H1 (cell line): ENCODE measurements at regions not wholly inside any gene's neighbourhood (a gene's known extent, or its start where the extent isn't known, plus 50 kb on each side); places are given as distances from the start of the nearest gene placed in this dataset.

Source experiments
- CBX8 ChIP-seq: fragments of 300-800, 300-1000 bp; sonication (generic); IDR thresholded peaks from 2 replicates; pipeline ENCODE4 v1.7.1; 2016; ENCODE audit warnings: low read depth, low read length, borderline replicate concordance
- SIN3A ChIP-seq, 2 experiments: IDR thresholded peaks in 1 of 2; conservative IDR thresholded peaks in 1 of 2; 2 replicates each; pipeline ENCODE4 v1.6.1; 2011 to 2012; ENCODE audit warnings: low read length in 2 of 2, improper control_type of control experiment in 1 of 2, low read depth in 1 of 2, mild to moderate bottlenecking in 1 of 2

DNA sequence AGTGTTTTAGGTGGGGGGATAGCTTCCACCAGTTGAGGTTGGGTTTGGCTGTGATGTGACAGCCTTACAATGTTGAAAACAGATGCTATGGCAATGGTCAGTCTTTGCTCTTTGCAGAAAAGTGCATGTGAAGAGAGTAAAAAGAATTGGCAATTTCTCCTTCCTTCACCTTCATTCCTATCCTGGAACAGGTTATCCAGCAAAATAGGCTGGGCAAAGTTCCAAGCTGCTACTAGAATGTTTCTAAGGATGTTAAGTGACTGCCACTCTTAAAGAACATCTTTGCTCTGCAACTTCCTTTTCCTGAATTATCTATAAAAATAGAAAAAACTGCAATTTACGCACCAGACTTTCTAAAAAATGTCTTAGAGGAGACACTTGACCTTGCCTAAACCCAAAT is 50.1 kb upstream of the MYCBP2 start (continued):
- TF ChIP-seq SIN3A (conservative IDR thresholded peaks at IDR 0.05 in 1 of 2, IDR thresholded peaks at IDR 0.05 in 1 of 2; ENCODE audit: low read depth in 1 of 2, low read length in 2 of 2) (no peak), CBX8 (no peak)
- TF ChIP-seq, all 59 proteins: peak for 0
